HFF-Myc (cell line): ENCODE measurements at regions not wholly inside any gene's neighbourhood (a gene's known extent, or its start where the extent isn't known, plus 50 kb on each side); places are given as distances from the start of the nearest gene placed in this dataset.

Experiments
- DNase-seq: peaks from one replicate; pipeline ENCODE4 v3.0.0-alpha.2; 2011; ENCODE audit warnings: low read depth; ENCODE audit errors: extremely low read depth
- H3K4me3 ChIP-seq: replicated peaks from 2 replicates; pipeline ENCODE4 v1.5.1; 2011; ENCODE audit warnings: low read depth, mild to moderate bottlenecking, control low read depth, low read length
- CTCF ChIP-seq: IDR thresholded peaks from 2 replicates; pipeline ENCODE4 v1.5.1; 2012; ENCODE audit warnings: mild to moderate bottlenecking, low read depth, low read length, control low read depth; ENCODE audit errors: missing control alignments

GRCh38 chr5:162514116-162514515 is 446.5 kb downstream of the GABRG2 start:
- TF ChIP-seq CTCF: no peak
- H3K4me3 ChIP-seq: no peak overlapping the region
- no peak for DNase-seq

GRCh38 chr5:162520878-162521277 is 453.3 kb downstream of the GABRG2 start:
- no peak for DNase-seq
- no peak for TF ChIP-seq CTCF
- no peak overlapping the region for H3K4me3 ChIP-seq

- no peak for DNase-seq
- H3K4me3 ChIP-seq: no peak overlapping the region
- no peak for TF ChIP-seq CTCF
These were observed 461.6 kb downstream of the GABRG2 start for GRCh38 chr5:162529209-162529608.

GRCh38 chr5:162529886-162530285 is 462.3 kb downstream of the GABRG2 start:
- no peak for DNase-seq
- TF ChIP-seq CTCF: no peak
- H3K4me3 ChIP-seq: no peak overlapping the region

- no peak for DNase-seq
- no peak for TF ChIP-seq CTCF
- no peak overlapping the region for H3K4me3 ChIP-seq
These were observed 475.9 kb downstream of the GABRG2 start for GRCh38 chr5:162543437-162543836.

- no peak overlapping the region for H3K4me3 ChIP-seq
- no peak for TF ChIP-seq CTCF
- no peak for DNase-seq
These were observed 477.3 kb downstream of the GABRG2 start for GRCh38 chr5:162544905-162545304.

- no peak for TF ChIP-seq CTCF
- no peak overlapping the region for H3K4me3 ChIP-seq
- DNase-seq: no peak
These were observed 482.7 kb downstream of the GABRG2 start for GRCh38 chr5:162550236-162550635.
